ENCODE measurements at regions not wholly inside any gene's neighbourhood (a gene's known extent, or its start where the extent isn't known, plus 50 kb on each side); places are given as distances from the start of the nearest gene placed in this dataset.
"Not testable (repeated sequence)": the region's sequence is repeated elsewhere in the genome, so short reads cannot be mapped to it uniquely, and the experiment has no call there.

DNA sequence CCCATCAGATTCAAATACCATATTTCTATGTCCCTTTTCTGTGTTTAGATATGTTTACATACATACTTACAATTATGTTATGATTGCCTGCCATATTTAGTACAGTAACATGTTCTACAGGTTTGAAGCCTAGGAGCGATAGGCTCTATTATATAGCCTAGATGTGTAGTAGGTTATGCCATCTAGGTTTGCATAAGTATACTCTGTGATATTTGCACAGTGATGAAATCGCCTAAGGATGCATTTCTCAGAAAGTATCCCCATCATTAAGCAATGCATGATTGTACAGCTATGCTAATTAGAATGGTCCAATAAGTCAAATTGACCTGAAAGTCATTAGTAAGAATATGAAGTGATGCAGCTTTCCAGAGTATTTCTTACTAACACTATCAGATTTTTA lies 1171.7 kb upstream of the LRRTM3 start:
- DNase-seq (ENCODE audit: low read depth), result no peak

GRCh38 chr10:65762311-65762710 lies 1163.5 kb upstream of the LRRTM3 start:
- no peak for DNase-seq (ENCODE audit: low read depth)

DNA sequence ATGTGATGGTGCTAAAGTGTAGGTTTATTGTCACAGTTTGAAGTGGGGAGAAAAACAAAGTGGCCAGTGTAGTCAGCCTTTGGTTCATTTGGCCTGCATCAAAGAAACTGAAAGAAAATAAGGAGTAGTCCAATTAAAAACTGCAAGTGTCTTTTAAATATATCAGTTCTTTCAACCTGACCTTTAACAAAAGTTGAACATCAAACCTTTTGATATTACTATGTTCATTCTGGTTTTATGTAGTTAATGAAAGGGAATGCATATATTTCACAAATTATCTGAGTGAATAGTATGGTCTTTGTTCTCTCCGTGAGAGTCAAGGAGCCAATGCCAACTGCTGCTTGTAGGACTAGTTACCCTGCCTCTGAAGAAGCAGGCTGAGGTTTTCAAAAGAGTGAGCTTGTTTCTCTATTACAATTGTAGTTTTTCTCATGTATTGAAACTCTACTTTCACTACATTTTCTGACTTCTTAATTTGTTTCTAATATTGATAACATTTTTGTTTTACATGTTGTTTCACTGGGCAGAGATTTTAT lies 1160.8 kb upstream of the LRRTM3 start:
- no peak for DNase-seq (ENCODE audit: low read depth)

DNA sequence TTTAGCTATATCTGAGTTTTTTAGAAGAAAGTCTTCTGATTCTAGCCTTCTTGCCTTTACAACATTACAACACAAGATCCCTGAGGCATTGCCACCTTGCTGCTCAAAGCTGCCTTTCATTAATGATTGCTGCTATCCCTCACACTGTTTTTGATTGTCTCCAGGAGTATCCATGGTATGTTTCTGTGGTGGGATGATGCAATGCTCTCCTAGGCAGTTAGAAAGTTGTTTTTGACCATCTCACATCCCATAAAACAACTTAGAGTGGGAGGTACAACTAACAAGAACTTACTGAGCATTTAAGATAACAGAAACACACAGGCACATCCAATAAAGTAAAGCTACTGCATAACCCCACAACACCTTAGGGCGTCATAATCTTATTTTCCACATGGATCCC lies 1156.0 kb upstream of the LRRTM3 start:
- DNase-seq (ENCODE audit: low read depth), result no peak

DNA sequence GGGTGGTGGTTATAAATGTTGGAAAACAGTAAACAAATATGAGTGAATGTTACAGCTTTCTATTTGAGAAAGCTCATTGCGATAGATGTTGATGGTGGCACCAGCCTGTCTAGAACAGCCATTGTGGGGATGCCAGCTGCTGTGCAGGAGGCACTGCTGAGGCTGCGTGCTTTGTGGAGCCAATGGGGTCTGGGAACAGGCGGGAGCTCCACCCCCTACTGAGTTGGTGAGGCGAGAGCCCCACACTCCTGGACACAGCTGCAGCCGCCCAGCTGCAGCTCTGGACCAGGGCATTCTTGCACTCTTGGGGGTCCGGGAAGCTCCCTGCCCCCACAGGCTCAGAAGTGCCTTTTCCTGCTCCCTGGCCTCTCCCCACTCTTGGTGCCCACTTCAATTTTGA lies 1147.1 kb upstream of the LRRTM3 start:
- no peak for DNase-seq (ENCODE audit: low read depth)

DNA sequence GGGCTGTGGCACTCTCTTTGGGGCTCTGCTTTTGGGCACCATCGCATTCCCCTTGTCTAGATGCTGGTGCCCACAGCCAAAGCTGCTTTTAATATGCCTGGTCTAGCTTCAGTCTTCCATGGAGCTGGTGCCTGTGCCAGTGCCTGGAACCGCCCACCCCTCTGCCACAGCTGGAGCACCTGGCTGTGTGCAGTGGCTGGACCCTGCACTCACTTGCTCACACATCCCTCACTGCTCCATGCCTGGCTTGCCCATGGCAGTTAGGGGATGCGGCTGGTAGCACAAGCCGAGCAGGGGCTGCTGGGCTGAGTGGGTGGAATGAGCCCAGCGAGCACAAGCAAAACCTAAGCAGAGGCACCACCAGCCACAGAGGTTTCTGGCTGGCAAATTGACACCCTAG lies 1145.9 kb upstream of the LRRTM3 start:
- no peak for DNase-seq (ENCODE audit: low read depth)

DNA sequence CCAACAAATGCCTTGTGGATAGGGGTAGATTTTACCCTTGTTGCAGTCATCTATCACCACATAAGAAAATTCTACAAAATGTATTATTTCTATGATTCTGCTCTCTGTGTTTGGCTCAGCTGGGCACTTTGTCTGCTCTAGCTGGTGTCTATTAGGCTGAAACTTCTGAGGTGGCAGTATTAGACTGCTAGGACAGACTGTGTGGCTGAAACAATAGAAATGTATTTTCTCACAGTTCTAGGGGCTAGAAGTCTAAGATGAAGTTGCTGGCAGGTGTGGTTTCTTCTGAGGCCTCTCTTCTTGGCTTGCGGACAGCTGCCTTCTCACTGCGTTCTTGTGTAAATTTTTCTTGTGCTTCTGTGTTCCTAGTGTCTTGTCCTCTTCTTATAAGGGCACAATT lies 1139.6 kb upstream of the LRRTM3 start:
- DNase-seq (ENCODE audit: low read depth), result no peak

DNA sequence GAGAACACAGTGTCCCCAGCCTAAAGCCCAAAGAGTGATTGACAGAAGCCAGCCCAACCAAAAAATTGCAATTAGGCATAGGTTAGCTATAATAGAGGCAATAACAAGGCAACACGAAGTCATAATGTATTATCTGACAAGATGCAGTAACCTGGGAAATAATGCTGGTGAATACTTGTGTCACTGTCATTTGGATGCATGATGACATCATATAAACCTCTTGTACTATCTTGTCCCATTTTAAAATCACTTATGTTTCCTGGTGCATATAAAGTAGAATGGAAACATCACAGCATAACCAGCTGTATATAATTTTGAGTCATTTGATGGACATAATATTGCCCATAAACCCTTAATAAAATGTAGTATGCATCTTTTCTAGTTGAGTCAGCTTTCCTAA lies 1138.3 kb upstream of the LRRTM3 start:
- no peak for DNase-seq (ENCODE audit: low read depth)

- no peak for DNase-seq (ENCODE audit: low read depth)
Measured at GRCh38 chr10:65788271-65788670, 1137.6 kb upstream of the LRRTM3 start.

GRCh38 chr10:65791979-65792378 lies 1133.9 kb upstream of the LRRTM3 start:
- no peak for DNase-seq (ENCODE audit: low read depth)

- DNase-seq (ENCODE audit: low read depth), result peak; percentile 4
Measured at GRCh38 chr10:65793738-65794425, 1132.0 kb upstream of the LRRTM3 start.

DNA sequence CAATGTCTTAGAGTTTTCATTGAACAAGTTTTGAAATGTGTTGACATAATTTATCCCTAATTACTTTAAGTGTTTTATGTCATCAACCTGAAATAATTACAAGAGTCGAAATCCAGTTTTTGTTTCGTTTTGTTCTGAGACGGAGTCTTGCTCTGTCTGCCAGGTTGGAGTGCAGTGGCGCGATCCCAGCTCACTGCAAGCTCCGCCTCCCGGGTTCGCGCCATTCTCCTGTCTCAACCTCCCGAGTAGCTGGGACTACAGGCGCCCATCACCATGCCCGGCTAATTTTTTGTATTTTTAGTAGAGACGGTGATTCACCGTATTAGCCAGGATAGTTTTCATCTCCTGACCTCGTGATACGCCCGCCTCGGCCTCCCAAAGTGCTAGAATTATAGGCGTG lies 1131.0 kb upstream of the LRRTM3 start:
- DNase-seq (ENCODE audit: low read depth), result not testable (repeated sequence)

DNA sequence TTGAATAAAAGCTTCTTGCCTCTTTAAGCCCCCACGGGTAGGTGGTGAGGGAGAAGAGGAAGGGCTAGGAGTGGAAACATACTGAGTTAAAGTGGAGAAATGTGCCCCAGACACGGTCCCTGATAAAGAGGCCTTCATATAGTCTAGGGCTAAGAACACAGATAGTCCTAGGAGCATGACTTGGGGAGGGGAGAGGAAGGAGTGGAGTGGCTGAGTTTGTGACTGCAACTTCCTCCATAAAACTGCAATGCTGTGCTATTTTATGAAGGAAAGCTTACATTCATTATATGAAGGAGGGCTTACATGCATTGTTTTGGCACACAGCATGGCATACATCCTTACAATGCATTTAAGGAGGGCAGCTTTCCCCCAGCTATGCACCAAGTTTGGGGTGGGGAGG lies 1129.4 kb upstream of the LRRTM3 start:
- no peak for DNase-seq (ENCODE audit: low read depth)

DNA sequence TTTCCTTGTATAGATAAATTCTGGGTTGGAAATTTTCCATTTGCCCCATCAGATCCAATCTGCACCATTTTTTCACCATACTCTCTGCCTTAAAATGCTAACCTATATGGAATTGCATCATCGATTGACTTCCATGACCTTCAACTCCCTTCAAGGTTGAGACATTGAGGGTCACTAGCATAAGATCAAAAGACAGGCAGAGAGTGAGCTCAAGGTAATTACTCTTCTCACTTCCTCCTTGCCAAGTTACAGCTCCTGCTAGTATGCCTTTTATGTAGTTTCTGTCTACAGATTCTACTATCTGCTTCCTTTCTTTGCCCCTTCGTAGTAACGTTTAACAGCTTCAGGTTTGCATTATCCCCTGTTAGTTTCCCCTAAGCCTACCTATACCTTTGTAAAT lies 1127.7 kb upstream of the LRRTM3 start:
- DNase-seq (ENCODE audit: low read depth), result no peak

DNA sequence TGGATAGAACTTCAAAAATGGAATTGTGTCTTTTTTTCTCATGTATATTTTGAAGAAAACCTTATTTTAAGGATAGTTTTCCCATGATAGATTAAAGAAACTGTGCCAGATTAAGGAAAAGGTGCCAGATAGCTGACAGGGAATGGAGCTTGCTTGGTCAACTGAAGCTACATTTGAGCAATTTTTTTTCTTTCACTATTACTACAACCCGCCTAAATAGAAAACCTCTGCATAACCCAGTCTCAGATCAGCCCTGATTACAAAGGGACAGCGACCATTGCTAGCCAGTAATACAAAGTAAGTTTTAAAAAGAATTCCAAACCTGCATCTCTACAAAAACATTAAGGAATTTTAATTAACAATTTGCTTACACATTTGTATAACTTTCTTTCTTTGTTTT lies 1123.4 kb upstream of the LRRTM3 start:
- DNase-seq (ENCODE audit: low read depth), result no peak

GRCh38 chr10:65805511-65805910 lies 1120.3 kb upstream of the LRRTM3 start:
- DNase-seq (ENCODE audit: low read depth), result no peak

DNA sequence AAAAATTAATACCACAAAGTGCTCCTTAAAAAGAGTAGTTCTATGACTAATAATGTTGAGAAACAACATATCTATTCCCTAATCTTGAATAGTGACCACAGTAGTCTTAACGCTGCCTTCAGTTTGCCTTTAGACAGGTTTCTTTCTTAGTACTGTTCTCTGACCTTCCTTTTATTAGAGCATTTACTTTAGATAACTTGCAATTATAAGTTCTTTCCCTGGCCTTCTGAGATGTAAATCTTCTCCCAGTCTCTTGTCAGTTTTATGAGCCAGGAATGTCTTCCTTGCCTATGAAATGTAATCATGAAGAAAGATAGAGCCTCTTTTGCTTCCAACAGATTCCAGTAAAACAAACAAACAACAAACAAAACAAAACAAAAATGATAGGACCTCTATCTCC lies 1119.8 kb upstream of the LRRTM3 start:
- DNase-seq (ENCODE audit: low read depth), result no peak

DNA sequence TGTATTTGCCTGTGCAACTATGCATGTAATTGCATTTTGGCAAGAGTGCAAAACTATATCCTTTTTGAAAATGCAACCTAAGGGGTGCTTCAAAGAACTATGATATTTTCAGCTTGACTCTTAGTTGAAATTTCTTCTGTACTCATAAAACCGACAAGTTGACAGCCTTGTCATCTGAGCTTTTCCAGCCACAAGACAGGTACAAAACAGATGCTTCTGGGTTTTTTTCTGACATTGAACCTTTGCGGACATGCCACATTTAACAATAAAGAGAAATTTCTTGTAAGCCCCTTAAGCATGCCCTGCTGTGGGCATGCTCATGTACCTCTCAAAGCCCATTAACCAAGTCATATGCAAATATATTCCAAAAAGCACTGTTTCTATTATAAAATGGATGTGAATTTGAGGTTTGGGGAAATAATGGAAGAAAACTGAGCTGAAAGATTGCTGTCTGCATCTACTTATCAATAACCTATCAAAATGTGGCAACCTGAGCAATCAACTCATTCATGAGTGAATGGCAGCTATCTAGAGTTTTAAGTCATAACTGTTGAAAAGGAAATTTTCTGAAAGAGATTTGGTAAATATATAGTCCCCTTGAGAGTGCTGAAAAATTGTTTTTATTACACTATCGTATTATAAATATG lies 1117.0 kb upstream of the LRRTM3 start:
- no peak for DNase-seq (ENCODE audit: low read depth)

GRCh38 chr10:65811931-65812525 lies 1113.8 kb upstream of the LRRTM3 start:
- DNase-seq (ENCODE audit: low read depth), result no peak

- DNase-seq (ENCODE audit: low read depth), result no peak
Measured at GRCh38 chr10:65816536-65816935, 1109.3 kb upstream of the LRRTM3 start.

GRCh38 chr10:65818990-65819389 lies 1106.8 kb upstream of the LRRTM3 start:
- DNase-seq (ENCODE audit: low read depth), result no peak

- no peak for DNase-seq (ENCODE audit: low read depth)
Measured at GRCh38 chr10:65827359-65827758, 1098.5 kb upstream of the LRRTM3 start.

- DNase-seq (ENCODE audit: low read depth), result no peak
Measured at GRCh38 chr10:65838811-65839210, 1087.0 kb upstream of the LRRTM3 start.

Measured in forelimb muscle (tissue), 1 donor.